ENCODE measurements at regions not wholly inside any gene's neighbourhood (a gene's known extent, or its start where the extent isn't known, plus 50 kb on each side); places are given as distances from the start of the nearest gene placed in this dataset.

GRCh38 chr10:85152496-85152895 is 824.1 kb downstream of the CCSER2 start:
- no peaks in the 10 kb centered on the region for H3K36me3 ChIP-seq (ENCODE audit: insufficient read depth, low read length)
- no peaks in the 10 kb centered on the region for H3K4me1 Mint-ChIP-seq
- no peaks in the 10 kb centered on the region for H3K27me3 Mint-ChIP-seq
- H3K27me3 ChIP-seq (ENCODE audit: insufficient read depth, low read length) = no peaks in the 10 kb centered on the region
- H3K9me3 ChIP-seq (ENCODE audit: control insufficient read depth in 1 of 2, low read length in 2 of 2) = no peaks in the 10 kb centered on the region
- no peaks in the 10 kb centered on the region for H3K4me1 ChIP-seq (ENCODE audit: insufficient read depth, low read length)
- CTCF ChIA-PET (ENCODE audit: partially characterized antibody) = no interaction called here
- no peak overlapping the region for H3K4me3 Mint-ChIP-seq
- DNase-seq = no peak
- no peak overlapping the region for H3K27ac Mint-ChIP-seq
- peaks cover 0 to 7% (median 1%) of the 10 kb centered on the region in 8 donors for H3K9me3 Mint-ChIP-seq
- H3K4me3 ChIP-seq (ENCODE audit: low read length in 2 of 2) = no peak overlapping the region
- intact Hi-C loops (cut with micrococcal nuclease) = no loop called here
- H3K36me3 Mint-ChIP-seq = no peaks in the 10 kb centered on the region
- POLR2A ChIA-PET (ENCODE audit: partially characterized antibody) = no interaction called here
- no peak overlapping the region for H3K27ac ChIP-seq (ENCODE audit: low read depth, low read length)

GRCh38 chr10:85152911-85153310 is 824.5 kb downstream of the CCSER2 start:
- DNase-seq = no peak
- Mint-ChIP-seq H3K27ac (no peak overlapping the region), H3K27me3 (no peaks in the 10 kb centered on the region), H3K4me3 (no peak overlapping the region), H3K9me3 (peaks cover 0 to 7% (median 1%) of the 10 kb centered on the region in 8 donors), H3K4me1 (no peaks in the 10 kb centered on the region), H3K36me3 (no peaks in the 10 kb centered on the region)
- Histone ChIP-seq H3K27me3 (ENCODE audit: insufficient read depth, low read length) (no peaks in the 10 kb centered on the region), H3K9me3 (ENCODE audit: control insufficient read depth in 1 of 2, low read length in 2 of 2) (no peaks in the 10 kb centered on the region), H3K4me3 (ENCODE audit: low read length in 2 of 2) (no peak overlapping the region), H3K36me3 (ENCODE audit: insufficient read depth, low read length) (no peaks in the 10 kb centered on the region), H3K4me1 (ENCODE audit: insufficient read depth, low read length) (no peaks in the 10 kb centered on the region), H3K27ac (ENCODE audit: low read depth, low read length) (no peak overlapping the region)
- CTCF ChIA-PET (ENCODE audit: partially characterized antibody) = no interaction called here
- POLR2A ChIA-PET (ENCODE audit: partially characterized antibody) = no interaction called here
- intact Hi-C loops (cut with micrococcal nuclease) = no loop called here

GRCh38 chr10:85157206-85157605 is 828.8 kb downstream of the CCSER2 start:
- no peak overlapping the region for H3K4me3 ChIP-seq (ENCODE audit: low read length in 2 of 2)
- no peak overlapping the region for H3K27ac ChIP-seq (ENCODE audit: low read depth, low read length)
- H3K4me1 Mint-ChIP-seq = no peaks in the 10 kb centered on the region
- no peak overlapping the region for H3K27ac Mint-ChIP-seq
- ChIA-PET CTCF (ENCODE audit: partially characterized antibody) (no interaction called here), POLR2A (ENCODE audit: partially characterized antibody) (no interaction called here)
- H3K36me3 Mint-ChIP-seq = no peaks in the 10 kb centered on the region
- H3K9me3 ChIP-seq (ENCODE audit: control insufficient read depth in 1 of 2, low read length in 2 of 2) = no peaks in the 10 kb centered on the region
- intact Hi-C loops (cut with micrococcal nuclease) = no loop called here
- no peaks in the 10 kb centered on the region for H3K27me3 Mint-ChIP-seq
- no peak for DNase-seq
- no peaks in the 10 kb centered on the region for H3K27me3 ChIP-seq (ENCODE audit: insufficient read depth, low read length)
- no peaks in the 10 kb centered on the region for H3K36me3 ChIP-seq (ENCODE audit: insufficient read depth, low read length)
- no peak overlapping the region for H3K4me3 Mint-ChIP-seq
- H3K9me3 Mint-ChIP-seq = peaks cover 0 to 3% (median 2%) of the 10 kb centered on the region in 8 donors
- H3K4me1 ChIP-seq (ENCODE audit: insufficient read depth, low read length) = no peaks in the 10 kb centered on the region

- CTCF ChIA-PET (ENCODE audit: partially characterized antibody) = no interaction called here
- H3K27me3 Mint-ChIP-seq = peaks cover 0 to 2% of the 10 kb centered on the region in 2 donors
- POLR2A ChIA-PET (ENCODE audit: partially characterized antibody) = no interaction called here
Measured at GRCh38 chr10:85168243-85168642, 839.9 kb downstream of the CCSER2 start.

GRCh38 chr10:85170026-85170425 is 841.6 kb downstream of the CCSER2 start:
- ChIA-PET CTCF (ENCODE audit: partially characterized antibody) (no interaction called here), POLR2A (ENCODE audit: partially characterized antibody) (no interaction called here)
- Mint-ChIP-seq H3K36me3 (no peaks in the 10 kb centered on the region), H3K4me1 (no peaks in the 10 kb centered on the region), H3K4me3 (no peak overlapping the region), H3K27ac (no peak overlapping the region), H3K9me3 (peaks cover 0 to 5% (median 0%) of the 10 kb centered on the region in 8 donors), H3K27me3 (peaks cover 0 to 3% of the 10 kb centered on the region in 2 donors)
- no peak overlapping the region for H3K27ac ChIP-seq (ENCODE audit: low read depth, low read length)
- no peak for DNase-seq
- no peaks in the 10 kb centered on the region for H3K4me1 ChIP-seq (ENCODE audit: insufficient read depth, low read length)
- no peaks in the 10 kb centered on the region for H3K36me3 ChIP-seq (ENCODE audit: insufficient read depth, low read length)
- H3K27me3 ChIP-seq (ENCODE audit: insufficient read depth, low read length) = no peaks in the 10 kb centered on the region
- no peak overlapping the region for H3K4me3 ChIP-seq (ENCODE audit: low read length in 2 of 2)
- intact Hi-C loops (cut with micrococcal nuclease) = no loop called here
- H3K9me3 ChIP-seq (ENCODE audit: control insufficient read depth in 1 of 2, low read length in 2 of 2) = no peaks in the 10 kb centered on the region

More at GRCh38 chr10:85168243-85168642, 839.9 kb downstream of the CCSER2 start:
- no peaks in the 10 kb centered on the region for H3K4me1 Mint-ChIP-seq
- no peak overlapping the region for H3K4me3 Mint-ChIP-seq
- no peaks in the 10 kb centered on the region for H3K9me3 ChIP-seq (ENCODE audit: control insufficient read depth in 1 of 2, low read length in 2 of 2)
- H3K4me3 ChIP-seq (ENCODE audit: low read length in 2 of 2) = no peak overlapping the region
- no peaks in the 10 kb centered on the region for H3K36me3 ChIP-seq (ENCODE audit: insufficient read depth, low read length)
- DNase-seq = no peak
- no peak overlapping the region for H3K27ac ChIP-seq (ENCODE audit: low read depth, low read length)
- H3K27ac Mint-ChIP-seq = no peak overlapping the region
- H3K27me3 ChIP-seq (ENCODE audit: insufficient read depth, low read length) = no peaks in the 10 kb centered on the region
- H3K4me1 ChIP-seq (ENCODE audit: insufficient read depth, low read length) = no peaks in the 10 kb centered on the region
- intact Hi-C loops (cut with micrococcal nuclease) = no loop called here
- H3K9me3 Mint-ChIP-seq = peaks cover 0 to 5% (median 0%) of the 10 kb centered on the region in 8 donors
- H3K36me3 Mint-ChIP-seq = no peaks in the 10 kb centered on the region

- H3K27ac ChIP-seq (ENCODE audit: low read depth, low read length) = no peak overlapping the region
- no peak for DNase-seq
- no peaks in the 10 kb centered on the region for H3K4me1 ChIP-seq (ENCODE audit: insufficient read depth, low read length)
- H3K4me1 Mint-ChIP-seq = no peaks in the 10 kb centered on the region
- H3K36me3 ChIP-seq (ENCODE audit: insufficient read depth, low read length) = no peaks in the 10 kb centered on the region
- H3K9me3 ChIP-seq (ENCODE audit: control insufficient read depth in 1 of 2, low read length in 2 of 2) = no peaks in the 10 kb centered on the region
- no peak overlapping the region for H3K4me3 Mint-ChIP-seq
- H3K36me3 Mint-ChIP-seq = no peaks in the 10 kb centered on the region
- ChIA-PET POLR2A (ENCODE audit: partially characterized antibody) (no interaction called here), CTCF (ENCODE audit: partially characterized antibody) (no interaction called here)
- no peak overlapping the region for H3K27ac Mint-ChIP-seq
- H3K27me3 ChIP-seq (ENCODE audit: insufficient read depth, low read length) = no peaks in the 10 kb centered on the region
- peaks cover 0 to 5% (median 0%) of the 10 kb centered on the region in 8 donors for H3K9me3 Mint-ChIP-seq
- intact Hi-C loops (cut with micrococcal nuclease) = no loop called here
- no peak overlapping the region for H3K4me3 ChIP-seq (ENCODE audit: low read length in 2 of 2)
- peaks cover 1 to 2% of the 10 kb centered on the region in 2 donors for H3K27me3 Mint-ChIP-seq
Measured at GRCh38 chr10:85175635-85176034, 847.2 kb downstream of the CCSER2 start.

GRCh38 chr10:85177767-85178166 is 849.4 kb downstream of the CCSER2 start:
- no peaks in the 10 kb centered on the region for H3K4me1 ChIP-seq (ENCODE audit: insufficient read depth, low read length)
- no peak for DNase-seq
- intact Hi-C loops (cut with micrococcal nuclease) = no loop called here
- Mint-ChIP-seq H3K27ac (no peak overlapping the region), H3K4me1 (no peaks in the 10 kb centered on the region), H3K27me3 (peaks cover 1 to 2% of the 10 kb centered on the region in 2 donors), H3K4me3 (no peak overlapping the region), H3K36me3 (no peaks in the 10 kb centered on the region), H3K9me3 (peaks cover 0 to 4% (median 0%) of the 10 kb centered on the region in 8 donors)
- POLR2A ChIA-PET (ENCODE audit: partially characterized antibody) = no interaction called here
- H3K27ac ChIP-seq (ENCODE audit: low read depth, low read length) = no peak overlapping the region
- no peaks in the 10 kb centered on the region for H3K36me3 ChIP-seq (ENCODE audit: insufficient read depth, low read length)
- H3K4me3 ChIP-seq (ENCODE audit: low read length in 2 of 2) = no peak overlapping the region
- CTCF ChIA-PET (ENCODE audit: partially characterized antibody) = interaction anchor here (0.7 kb wide), 1 partner anchor 43 kb away, joined by 4 read pairs; no protein-coding TSS in a partner anchor
- H3K9me3 ChIP-seq (ENCODE audit: control insufficient read depth in 1 of 2, low read length in 2 of 2) = no peaks in the 10 kb centered on the region
- no peaks in the 10 kb centered on the region for H3K27me3 ChIP-seq (ENCODE audit: insufficient read depth, low read length)

GRCh38 chr10:85187047-85187446 is 858.7 kb downstream of the CCSER2 start:
- intact Hi-C loops (cut with micrococcal nuclease) = no loop called here
- Histone ChIP-seq H3K9me3 (ENCODE audit: control insufficient read depth in 1 of 2, low read length in 2 of 2) (no peaks in the 10 kb centered on the region), H3K27ac (ENCODE audit: low read depth, low read length) (no peak overlapping the region), H3K27me3 (ENCODE audit: insufficient read depth, low read length) (no peaks in the 10 kb centered on the region), H3K4me3 (ENCODE audit: low read length in 2 of 2) (no peak overlapping the region), H3K4me1 (ENCODE audit: insufficient read depth, low read length) (no peaks in the 10 kb centered on the region), H3K36me3 (ENCODE audit: insufficient read depth, low read length) (no peaks in the 10 kb centered on the region)
- ChIA-PET POLR2A (ENCODE audit: partially characterized antibody) (no interaction called here), CTCF (ENCODE audit: partially characterized antibody) (no interaction called here)
- Mint-ChIP-seq H3K4me1 (peaks cover 0 to 3% (median 1%) of the 10 kb centered on the region in 4 donors), H3K4me3 (no peak overlapping the region), H3K9me3 (peaks cover 0 to 8% (median 1%) of the 10 kb centered on the region in 8 donors), H3K36me3 (no peaks in the 10 kb centered on the region), H3K27ac (no peak overlapping the region), H3K27me3 (peaks cover 0 to 1% of the 10 kb centered on the region in 2 donors)
- no peak for DNase-seq

All from CD4-positive, alpha-beta memory T cell (primary cell).